ENCODE measurements at regions not wholly inside any gene's neighbourhood (a gene's known extent, or its start where the extent isn't known, plus 50 kb on each side); places are given as distances from the start of the nearest gene placed in this dataset.

- no peak for DNase-seq
These were observed 89.9 kb upstream of the RORA start for GRCh38 chr15:61318802-61319525.

GRCh38 chr15:61318301-61318700, 89.2 kb upstream of the RORA start:
- DNase-seq = no peak

- DNase-seq = no peak
These were observed 86.4 kb upstream of the RORA start for GRCh38 chr15:61315471-61315870.

GRCh38 chr15:61314427-61314826, 85.3 kb upstream of the RORA start:
- DNase-seq = no peak

GRCh38 chr15:61309617-61310016, 80.5 kb upstream of the RORA start:
- DNase-seq = no peak

- no peak for DNase-seq
These were observed 80.0 kb upstream of the RORA start for GRCh38 chr15:61309031-61309511.

GRCh38 chr15:61308437-61308836, 79.3 kb upstream of the RORA start:
- DNase-seq = no peak

GRCh38 chr15:61307474-61307873, 78.4 kb upstream of the RORA start:
- no peak for DNase-seq

GRCh38 chr15:61301701-61302100, 72.6 kb upstream of the RORA start:
- no peak for DNase-seq

GRCh38 chr15:61299075-61299763, 70.1 kb upstream of the RORA start:
- no peak for DNase-seq

GRCh38 chr15:61295239-61295638, 66.1 kb upstream of the RORA start:
- DNase-seq = no peak

- no peak for DNase-seq
These were observed 53.6 kb upstream of the RORA start for GRCh38 chr15:61282661-61283060.

GRCh38 chr15:61281328-61281727, 52.2 kb upstream of the RORA start:
- no peak for DNase-seq

Measured in CD4-positive, alpha-beta T cell treated with Interleukin-21 for 1 hour (primary cell).